Stromal cell of bone marrow (primary cell): ENCODE measurements at regions not wholly inside any gene's neighbourhood (a gene's known extent, or its start where the extent isn't known, plus 50 kb on each side); places are given as distances from the start of the nearest gene placed in this dataset.

Experiments used
- DNase-seq: peaks from one replicate; pipeline ENCODE4 v3.0.0-alpha.2; 2012; ENCODE audit warnings: low read depth

- no peak for DNase-seq
Measured at GRCh38 chr12:67797185-67797741, 148.7 kb downstream of the DYRK2 start.

- no peak for DNase-seq
Measured at GRCh38 chr12:67797753-67798152, 149.2 kb downstream of the DYRK2 start.

- DNase-seq = no peak
Measured at GRCh38 chr12:67798768-67799167, 150.2 kb downstream of the DYRK2 start.

- no peak for DNase-seq
Measured at GRCh38 chr12:67802731-67803130, 154.2 kb downstream of the DYRK2 start.

- DNase-seq = no peak
Measured at GRCh38 chr12:67803278-67803993, 154.9 kb downstream of the DYRK2 start.

GRCh38 chr12:67804168-67804567 lies 155.6 kb downstream of the DYRK2 start:
- no peak for DNase-seq

GRCh38 chr12:67807814-67808213 lies 159.3 kb downstream of the DYRK2 start:
- DNase-seq = no peak

- no peak for DNase-seq
Measured at GRCh38 chr12:67810166-67810565, 161.6 kb downstream of the DYRK2 start.

GRCh38 chr12:67811437-67812361 lies 163.2 kb downstream of the DYRK2 start:
- DNase-seq = peak; percentile 80

GRCh38 chr12:67813456-67813904 lies 164.9 kb downstream of the DYRK2 start:
- no peak for DNase-seq

- DNase-seq = no peak
Measured at GRCh38 chr12:67816269-67816668, 167.7 kb downstream of the DYRK2 start.

- DNase-seq = no peak
Measured at GRCh38 chr12:67818459-67818903, 169.9 kb downstream of the DYRK2 start.

- DNase-seq = no peak
Measured at GRCh38 chr12:67819902-67820301, 169.3 kb upstream of the IFNG-AS1 start.

- DNase-seq = no peak
Measured at GRCh38 chr12:67820694-67821093, 168.6 kb upstream of the IFNG-AS1 start.

- DNase-seq = no peak
Measured at GRCh38 chr12:67822826-67823225, 166.4 kb upstream of the IFNG-AS1 start.

- DNase-seq = no peak
Measured at GRCh38 chr12:67826148-67826547, 163.1 kb upstream of the IFNG-AS1 start.

- DNase-seq = peak; percentile 30
Measured at GRCh38 chr12:67826946-67827720, 162.1 kb upstream of the IFNG-AS1 start.

- peak; percentile 91 for DNase-seq
Measured at GRCh38 chr12:67827820-67828383, 161.3 kb upstream of the IFNG-AS1 start.

GRCh38 chr12:67829896-67830295 lies 159.4 kb upstream of the IFNG-AS1 start:
- no peak for DNase-seq

GRCh38 chr12:67832155-67832554 lies 157.1 kb upstream of the IFNG-AS1 start:
- DNase-seq = no peak

- no peak for DNase-seq
Measured at GRCh38 chr12:67833602-67834001, 155.6 kb upstream of the IFNG-AS1 start.

GRCh38 chr12:67837876-67838275 lies 151.4 kb upstream of the IFNG-AS1 start:
- no peak for DNase-seq
